SK-N-MC (cell line): ENCODE measurements at regions not wholly inside any gene's neighbourhood (a gene's known extent, or its start where the extent isn't known, plus 50 kb on each side); places are given as distances from the start of the nearest gene placed in this dataset.

Experiments
- FOXP2 ChIP-seq: optimal IDR thresholded peaks from 2 replicates; pipeline ENCODE3; 2011; ENCODE audit warnings: mild to moderate bottlenecking, moderate library complexity; ENCODE audit not compliant: insufficient read depth; ENCODE audit errors: extremely low read length, control extremely low read depth
- POLR2AphosphoS5 ChIP-seq: IDR thresholded peaks from 2 replicates; pipeline ENCODE4 v1.6.1; 2012; ENCODE audit warnings: mild to moderate bottlenecking, low read depth, low read length, borderline replicate concordance

DNA sequence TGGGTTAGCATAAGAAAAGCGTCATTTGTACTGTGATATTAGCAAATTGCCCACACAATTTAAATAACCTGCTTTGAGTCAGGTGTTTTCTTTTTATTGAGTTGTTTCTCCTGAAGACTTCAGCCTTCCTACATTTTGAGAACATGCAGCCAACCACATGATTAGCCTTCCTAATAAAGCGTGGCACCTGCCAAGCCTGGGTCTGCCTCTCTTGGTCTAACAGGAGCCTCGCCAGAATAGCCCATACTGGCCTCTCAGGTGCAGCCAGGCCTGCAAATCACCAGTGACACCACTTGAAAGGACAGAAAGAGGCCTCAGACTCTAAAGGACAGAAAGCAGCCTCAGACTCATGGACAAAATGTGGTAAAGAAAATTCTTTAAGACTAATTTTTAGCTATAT is 653.8 kb downstream of the BCL11A start:
- TF ChIP-seq POLR2AphosphoS5 = no peak
- no peak for TF ChIP-seq FOXP2
